ENCODE measurements at regions not wholly inside any gene's neighbourhood (a gene's known extent, or its start where the extent isn't known, plus 50 kb on each side); places are given as distances from the start of the nearest gene placed in this dataset.
A peak's percentile ranks its signal among the peaks of the same experiment; 100 is the strongest.
"Not testable (repeated sequence)": the region's sequence is repeated elsewhere in the genome, so short reads cannot be mapped to it uniquely, and the experiment has no call there.

GRCh38 chr5:57360871-57361270 is 121.7 kb downstream of the ACTBL2 start:
- H3K4me3 Mint-ChIP-seq, result no peak overlapping the region
- peaks cover 3% of the 10 kb centered on the region for H3K4me1 Mint-ChIP-seq
- no peak for DNase-seq (ENCODE audit: low read depth, low spot score)
- no peak for TF ChIP-seq CTCF (conservative IDR thresholded peaks at IDR 0.05)
- no peak overlapping the region for H3K27ac Mint-ChIP-seq (ENCODE audit: unreplicated experiment)
- H3K27me3 Mint-ChIP-seq (ENCODE audit: low read depth), result no peaks in the 10 kb centered on the region
- H3K9me3 Mint-ChIP-seq, result peaks cover 2% of the 10 kb centered on the region
- H3K36me3 Mint-ChIP-seq (ENCODE audit: low read depth), result no peaks in the 10 kb centered on the region

GRCh38 chr5:57358796-57359592 is 123.6 kb downstream of the ACTBL2 start:
- peaks cover 2% of the 10 kb centered on the region for H3K36me3 Mint-ChIP-seq (ENCODE audit: low read depth)
- DNase-seq (ENCODE audit: low read depth, low spot score), result no peak
- no peaks in the 10 kb centered on the region for H3K27me3 Mint-ChIP-seq (ENCODE audit: low read depth)
- no peaks in the 10 kb centered on the region for H3K9me3 Mint-ChIP-seq
- no peak overlapping the region for H3K4me3 Mint-ChIP-seq
- H3K4me1 Mint-ChIP-seq, result peaks cover 3% of the 10 kb centered on the region
- no peak for TF ChIP-seq CTCF (conservative IDR thresholded peaks at IDR 0.05)
- no peak overlapping the region for H3K27ac Mint-ChIP-seq (ENCODE audit: unreplicated experiment)

GRCh38 chr5:57356850-57357249 is 125.8 kb downstream of the ACTBL2 start:
- H3K36me3 Mint-ChIP-seq (ENCODE audit: low read depth); H3K27me3 Mint-ChIP-seq (ENCODE audit: low read depth); DNase-seq (ENCODE audit: low read depth, low spot score); H3K27ac Mint-ChIP-seq (ENCODE audit: unreplicated experiment); H3K4me1 Mint-ChIP-seq; H3K9me3 Mint-ChIP-seq; H3K4me3 Mint-ChIP-seq: not testable (repeated sequence)

GRCh38 chr5:57349214-57349613 is 133.4 kb downstream of the ACTBL2 start:
- no peaks in the 10 kb centered on the region for H3K27me3 Mint-ChIP-seq (ENCODE audit: low read depth)
- peaks cover 10% of the 10 kb centered on the region for H3K4me1 Mint-ChIP-seq
- peaks cover 8% of the 10 kb centered on the region for H3K9me3 Mint-ChIP-seq
- H3K4me3 Mint-ChIP-seq, result no peak overlapping the region
- no peak overlapping the region for H3K27ac Mint-ChIP-seq (ENCODE audit: unreplicated experiment)
- no peak for TF ChIP-seq CTCF (conservative IDR thresholded peaks at IDR 0.05)
- H3K36me3 Mint-ChIP-seq (ENCODE audit: low read depth), result no peaks in the 10 kb centered on the region
- no peak for DNase-seq (ENCODE audit: low read depth, low spot score)

- H3K27me3 Mint-ChIP-seq (ENCODE audit: low read depth), result no peaks in the 10 kb centered on the region
- no peak for DNase-seq (ENCODE audit: low read depth, low spot score)
- no peaks in the 10 kb centered on the region for H3K36me3 Mint-ChIP-seq (ENCODE audit: low read depth)
- H3K9me3 Mint-ChIP-seq, result peaks cover 8% of the 10 kb centered on the region
- no peak for TF ChIP-seq CTCF (conservative IDR thresholded peaks at IDR 0.05)
- no peak overlapping the region for H3K27ac Mint-ChIP-seq (ENCODE audit: unreplicated experiment)
- H3K4me1 Mint-ChIP-seq, result peaks cover 10% of the 10 kb centered on the region
- H3K4me3 Mint-ChIP-seq, result no peak overlapping the region
Observed at GRCh38 chr5:57348376-57349140, 134.1 kb downstream of the ACTBL2 start.

- peaks cover 8% of the 10 kb centered on the region for H3K9me3 Mint-ChIP-seq
- no peaks in the 10 kb centered on the region for H3K27me3 Mint-ChIP-seq (ENCODE audit: low read depth)
- DNase-seq (ENCODE audit: low read depth, low spot score), result no peak
- H3K4me3 Mint-ChIP-seq, result no peak overlapping the region
- peak overlapping the region; percentile 52 for H3K27ac Mint-ChIP-seq (ENCODE audit: unreplicated experiment)
- no peak for TF ChIP-seq CTCF (conservative IDR thresholded peaks at IDR 0.05)
- no peaks in the 10 kb centered on the region for H3K36me3 Mint-ChIP-seq (ENCODE audit: low read depth)
- H3K4me1 Mint-ChIP-seq, result peaks cover 10% of the 10 kb centered on the region
Observed at GRCh38 chr5:57346328-57346727, 136.3 kb downstream of the ACTBL2 start.

Measured in neural crest cell (in vitro differentiated cells).